Colonic mucosa (tissue), 4 donors: ENCODE measurements at regions not wholly inside any gene's neighbourhood (a gene's known extent, or its start where the extent isn't known, plus 50 kb on each side); places are given as distances from the start of the nearest gene placed in this dataset.

ENCODE experiments used
- DNase-seq: peaks from one replicate; pipeline ENCODE4 v3.0.0-alpha.2; 2020
- H3K27ac ChIP-seq: fragments of 200-600 bp; one replicate; pipeline ENCODE4 v1.8.0; 2021
- H3K27me3 ChIP-seq: fragments of 200-600 bp; one replicate; pipeline ENCODE4 v1.8.0; 2021
- H3K36me3 ChIP-seq: fragments of 200-600 bp; one replicate; pipeline ENCODE4 v1.8.0; 2021
- H3K4me1 ChIP-seq: fragments of 200-600 bp; one replicate; pipeline ENCODE4 v1.8.0; 2021; ENCODE audit warnings: mild to moderate bottlenecking
- H3K4me3 ChIP-seq: fragments of 200-600 bp; one replicate; pipeline ENCODE4 v1.8.0; 2021
- H3K9ac ChIP-seq, 2 donors: one replicate each; pipeline ENCODE4 v1.7.0; 2013; ENCODE audit warnings: control low read depth in 2 of 2, low read depth in 2 of 2, low read length in 2 of 2
- H3K9me3 ChIP-seq: fragments of 200-600 bp; one replicate; pipeline ENCODE4 v1.8.0; 2021
- intact Hi-C: fragments of 100-400 bp; cut with DNase I; formaldehyde crosslinking; loops from one replicate; pipeline ENCODE4 v1.14.1; 2022
- TF ChIP-seq, protein P1 (sequence below): fragments of 200-600 bp; IDR thresholded peaks from one replicate; pipeline ENCODE4 v1.8.0; 2022; ENCODE audit warnings: antibody characterized with exemption, mild to moderate bottlenecking
- donor health status: healthy.
- donor health status: DM: no; HTN: no; CAD: no.
- donor health status: DM: no; HTN: no; CAD: no.

DNA sequence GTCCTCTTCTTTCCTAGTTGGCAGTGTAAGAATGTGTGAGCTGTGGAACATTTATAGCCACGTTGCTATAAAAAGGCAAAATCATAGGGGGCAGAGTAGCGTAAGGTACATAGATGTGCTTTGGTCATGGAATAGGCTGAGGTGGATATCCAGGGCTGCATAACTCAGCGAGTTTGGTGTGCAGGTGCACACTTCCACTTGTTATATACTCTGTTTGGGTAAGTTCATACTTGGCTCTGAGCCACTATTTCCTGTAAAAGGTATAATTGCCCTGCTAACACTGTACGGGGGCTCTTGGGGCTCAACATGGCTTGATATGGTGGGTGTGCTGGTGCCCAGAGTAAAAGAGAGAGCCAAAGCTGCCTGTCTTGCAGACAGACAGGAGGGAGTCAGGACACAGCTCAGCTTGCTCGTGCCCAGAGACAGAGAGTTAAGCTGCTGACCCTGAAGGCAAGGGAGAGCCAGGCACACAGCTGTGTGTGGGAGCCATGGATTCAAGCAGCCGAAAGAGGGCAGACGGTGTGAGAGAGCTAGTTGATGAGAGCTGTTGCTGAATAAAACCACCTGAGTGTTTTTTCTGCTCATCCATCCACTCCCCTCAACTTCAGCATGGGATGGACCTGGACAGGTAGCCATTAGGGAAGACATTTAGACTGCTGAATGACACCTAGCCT, 126.7 kb downstream of the DKK1 start:
- TF ChIP-seq, protein P1, sequence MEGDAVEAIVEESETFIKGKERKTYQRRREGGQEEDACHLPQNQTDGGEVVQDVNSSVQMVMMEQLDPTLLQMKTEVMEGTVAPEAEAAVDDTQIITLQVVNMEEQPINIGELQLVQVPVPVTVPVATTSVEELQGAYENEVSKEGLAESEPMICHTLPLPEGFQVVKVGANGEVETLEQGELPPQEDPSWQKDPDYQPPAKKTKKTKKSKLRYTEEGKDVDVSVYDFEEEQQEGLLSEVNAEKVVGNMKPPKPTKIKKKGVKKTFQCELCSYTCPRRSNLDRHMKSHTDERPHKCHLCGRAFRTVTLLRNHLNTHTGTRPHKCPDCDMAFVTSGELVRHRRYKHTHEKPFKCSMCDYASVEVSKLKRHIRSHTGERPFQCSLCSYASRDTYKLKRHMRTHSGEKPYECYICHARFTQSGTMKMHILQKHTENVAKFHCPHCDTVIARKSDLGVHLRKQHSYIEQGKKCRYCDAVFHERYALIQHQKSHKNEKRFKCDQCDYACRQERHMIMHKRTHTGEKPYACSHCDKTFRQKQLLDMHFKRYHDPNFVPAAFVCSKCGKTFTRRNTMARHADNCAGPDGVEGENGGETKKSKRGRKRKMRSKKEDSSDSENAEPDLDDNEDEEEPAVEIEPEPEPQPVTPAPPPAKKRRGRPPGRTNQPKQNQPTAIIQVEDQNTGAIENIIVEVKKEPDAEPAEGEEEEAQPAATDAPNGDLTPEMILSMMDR = no peak
- H3K4me3 ChIP-seq = no peak overlapping the region
- intact Hi-C loops = no loop called here
- DNase-seq = no peak
- H3K27me3 ChIP-seq = no peaks in the 10 kb centered on the region
- no peaks in the 10 kb centered on the region for H3K36me3 ChIP-seq
- H3K9ac ChIP-seq = no peak overlapping the region
- no peaks in the 10 kb centered on the region for H3K4me1 ChIP-seq
- H3K27ac ChIP-seq = no peak overlapping the region
- H3K9me3 ChIP-seq = no peaks in the 10 kb centered on the region

DNA sequence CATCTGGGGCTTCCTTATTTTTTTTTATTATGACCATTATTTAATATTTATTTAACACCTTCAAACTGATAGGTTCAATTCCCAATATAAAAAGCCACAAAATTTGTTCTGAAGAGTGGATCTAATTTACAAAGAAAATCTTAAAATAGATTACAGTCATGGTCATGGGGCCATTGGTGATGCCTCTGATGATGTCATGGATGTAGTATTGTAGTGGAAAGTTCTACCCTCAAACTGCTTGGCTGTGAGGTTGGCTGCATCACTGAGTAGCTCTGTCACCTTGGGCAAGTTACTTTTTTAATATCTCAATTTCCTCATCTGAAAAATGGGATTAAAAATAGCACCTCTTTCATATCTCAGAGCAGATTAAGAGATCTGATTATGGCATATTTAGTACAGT, 128.5 kb downstream of the DKK1 start:
- DNase-seq = no peak
- H3K9ac ChIP-seq = no peak overlapping the region
- H3K36me3 ChIP-seq = no peaks in the 10 kb centered on the region

DNA sequence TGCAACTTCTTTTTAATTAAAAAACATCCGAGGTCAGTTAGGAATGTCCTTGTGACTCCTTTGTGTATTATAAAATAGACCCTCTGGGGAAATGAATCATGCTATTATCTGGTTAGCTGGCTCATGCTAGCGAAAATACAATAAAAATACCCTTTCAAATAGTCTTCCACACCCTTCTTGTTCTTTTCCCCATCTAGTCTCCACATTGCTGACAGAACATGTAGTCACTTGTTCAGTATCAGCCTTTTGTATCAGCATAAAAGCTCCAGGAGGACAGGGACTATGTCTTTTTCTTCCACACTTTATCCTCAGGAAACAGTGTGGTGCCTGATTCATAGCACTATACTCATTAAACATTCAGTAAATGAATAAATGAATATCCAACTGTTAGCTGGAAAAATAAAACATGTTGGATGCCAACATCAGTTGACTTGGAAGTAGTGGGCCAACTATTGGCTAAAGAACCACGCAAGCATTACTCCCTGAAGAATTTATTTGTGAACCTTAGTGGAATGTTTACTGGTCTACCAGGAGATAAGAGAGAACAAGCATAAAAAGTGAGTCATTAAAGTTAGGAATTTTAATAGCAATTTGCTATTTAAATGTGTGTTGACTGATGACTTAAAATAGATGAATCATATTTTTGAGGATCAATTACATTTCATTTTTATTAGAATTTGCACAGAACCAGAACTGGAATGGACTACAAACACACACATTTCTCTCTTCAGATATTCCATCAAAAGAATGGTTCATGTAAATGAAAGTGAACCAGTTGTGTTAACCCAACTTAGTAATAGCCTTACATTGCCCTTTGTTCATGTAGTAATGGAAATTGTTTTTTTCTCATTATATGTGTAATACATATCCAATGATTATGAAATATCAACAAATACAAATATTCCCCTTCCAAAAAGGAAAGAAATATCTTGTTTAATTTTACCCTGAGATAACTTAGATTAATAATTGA, 129.6 kb downstream of the DKK1 start:
- no peaks in the 10 kb centered on the region for H3K27me3 ChIP-seq
- no peak overlapping the region for H3K9ac ChIP-seq
- H3K27ac ChIP-seq = no peak overlapping the region
- intact Hi-C loops = no loop called here
- TF ChIP-seq, protein P1 = no peak
- no peak overlapping the region for H3K4me3 ChIP-seq
- H3K4me1 ChIP-seq = no peaks in the 10 kb centered on the region
- no peak for DNase-seq
- H3K36me3 ChIP-seq = no peaks in the 10 kb centered on the region
- no peaks in the 10 kb centered on the region for H3K9me3 ChIP-seq

More for the DNA sequence above, 128.5 kb downstream of the DKK1 start:
- H3K27ac ChIP-seq = no peak overlapping the region
- intact Hi-C loops = no loop called here
- no peaks in the 10 kb centered on the region for H3K27me3 ChIP-seq
- TF ChIP-seq, protein P1 = no peak
- no peaks in the 10 kb centered on the region for H3K4me1 ChIP-seq
- no peak overlapping the region for H3K4me3 ChIP-seq
- H3K9me3 ChIP-seq = no peaks in the 10 kb centered on the region

DNA sequence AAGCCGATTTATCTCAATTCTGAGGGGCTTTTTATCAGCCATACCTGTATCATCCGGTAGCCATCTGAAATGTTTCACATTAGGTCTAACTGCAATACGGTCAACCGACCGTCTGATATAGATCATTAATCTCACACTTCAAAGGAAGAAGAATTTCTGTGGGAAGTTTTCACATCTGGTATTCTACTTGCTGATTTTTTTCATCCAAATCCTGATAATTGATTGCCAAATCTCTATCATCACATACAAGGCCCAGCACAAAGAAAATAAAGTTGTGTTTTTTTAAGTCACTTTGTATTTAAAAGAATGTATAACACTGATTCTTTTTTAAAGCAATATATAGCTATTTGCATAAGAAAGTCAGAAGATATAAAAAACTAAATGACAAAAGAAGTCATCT, 132.3 kb downstream of the DKK1 start:
- Histone ChIP-seq H3K4me1 (no peaks in the 10 kb centered on the region), H3K4me3 (no peak overlapping the region), H3K9me3 (no peaks in the 10 kb centered on the region), H3K9ac (no peak overlapping the region), H3K27me3 (no peaks in the 10 kb centered on the region), H3K27ac (no peak overlapping the region), H3K36me3 (no peaks in the 10 kb centered on the region)
- DNase-seq = no peak
- TF ChIP-seq, protein P1 = no peak
- intact Hi-C loops = no loop called here

DNA sequence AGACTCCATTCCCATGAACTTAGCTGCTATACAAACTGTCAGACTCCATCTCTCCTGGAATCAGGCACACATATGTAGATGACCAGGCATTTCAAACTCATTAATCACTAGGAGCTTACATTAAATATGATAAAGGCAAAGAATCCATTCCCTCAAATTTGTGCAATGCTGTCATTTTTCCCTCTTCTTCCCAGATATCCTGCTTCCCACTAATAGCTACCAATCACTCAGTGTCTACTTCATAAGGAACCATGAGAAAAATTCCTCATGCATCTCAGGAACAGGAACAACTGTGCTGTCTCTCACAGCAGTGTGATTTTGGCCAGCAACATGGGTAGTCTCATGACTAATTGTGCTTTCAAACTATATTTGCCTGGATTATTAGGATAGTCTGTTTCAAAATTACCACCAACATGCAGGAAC, 133.9 kb downstream of the DKK1 start:
- DNase-seq = no peak
- Histone ChIP-seq H3K27ac (no peak overlapping the region), H3K36me3 (no peaks in the 10 kb centered on the region), H3K4me3 (no peak overlapping the region), H3K27me3 (no peaks in the 10 kb centered on the region), H3K9me3 (no peaks in the 10 kb centered on the region), H3K9ac (no peak overlapping the region), H3K4me1 (no peaks in the 10 kb centered on the region)
- intact Hi-C loops = no loop called here
- TF ChIP-seq, protein P1 = no peak
